Cardiac fibroblast (primary cell): ENCODE measurements at regions not wholly inside any gene's neighbourhood (a gene's known extent, or its start where the extent isn't known, plus 50 kb on each side); places are given as distances from the start of the nearest gene placed in this dataset.

Experiments used
- DNase-seq, 2 donors: peaks; one replicate each; pipeline versions ENCODE4 v3.0.0 to v3.0.0-alpha.2; 2010; ENCODE audit warnings: low read depth in 2 of 2
- H3K4me3 ChIP-seq, 2 donors: replicated peaks in 1 of 2; 1 replicate in 1 of 2; 2 replicates in 1 of 2; pipeline ENCODE4 v1.5.1; 2011; ENCODE audit warnings: low read depth in 2 of 2, low read length in 2 of 2, mild to moderate bottlenecking in 2 of 2, moderate library complexity in 1 of 2
- CTCF ChIP-seq: IDR thresholded peaks from one replicate; pipeline ENCODE4 v1.5.1; 2011; ENCODE audit warnings: low read depth, mild to moderate bottlenecking, low read length, inconsistent platforms

GRCh38 chr13:69585656-69586055 lies 522.0 kb upstream of the ATXN8OS start:
- no peak for DNase-seq
- TF ChIP-seq CTCF = no peak
- no peak overlapping the region for H3K4me3 ChIP-seq

GRCh38 chr13:69580255-69580654 lies 527.4 kb upstream of the ATXN8OS start:
- no peak for TF ChIP-seq CTCF
- H3K4me3 ChIP-seq = no peak overlapping the region
- no peak for DNase-seq

- no peak for DNase-seq
- no peak for TF ChIP-seq CTCF
- no peak overlapping the region for H3K4me3 ChIP-seq
Measured at GRCh38 chr13:69579351-69579750, 528.3 kb upstream of the ATXN8OS start.

GRCh38 chr13:69571606-69572323 lies 535.9 kb upstream of the ATXN8OS start:
- no peak overlapping the region for H3K4me3 ChIP-seq
- no peak for TF ChIP-seq CTCF
- no peak for DNase-seq

- H3K4me3 ChIP-seq = no peak overlapping the region
- DNase-seq = no peak
- TF ChIP-seq CTCF = no peak
Measured at GRCh38 chr13:69567514-69567913, 540.1 kb upstream of the ATXN8OS start.

GRCh38 chr13:69566104-69566716 lies 541.4 kb upstream of the ATXN8OS start:
- DNase-seq = no peak
- no peak overlapping the region for H3K4me3 ChIP-seq
- TF ChIP-seq CTCF = no peak
